K562 (cell line): ENCODE measurements at regions not wholly inside any gene's neighbourhood (a gene's known extent, or its start where the extent isn't known, plus 50 kb on each side); places are given as distances from the start of the nearest gene placed in this dataset.

Experiments
- BACH1 ChIP-seq: fragments of 200-800 bp; sonication (Bioruptor generic); IDR thresholded peaks from 2 replicates; pipeline ENCODE4 v1.6.1; 2016; ENCODE audit warnings: missing genetic modification characterization, missing compliant biosample characterization
- C11orf30 ChIP-seq: fragments of 450-650 bp; IDR thresholded peaks from 2 replicates; pipeline ENCODE4 v1.6.1; 2016; ENCODE audit warnings: low read depth, mild to moderate bottlenecking
- CTCF ChIP-seq, 3 experiments: IDR thresholded peaks in 2 of 3; conservative IDR thresholded peaks in 1 of 3; 2 replicates each; pipeline ENCODE4 v1.5.1; 2011 to 2012; ENCODE audit warnings: low read length in 3 of 3, mild to moderate bottlenecking in 3 of 3, control low read depth in 2 of 3, improper control_type of control experiment in 1 of 3, inconsistent platforms in 1 of 3, low read depth in 1 of 3, mixed read lengths in 1 of 3, moderate library complexity in 1 of 3; ENCODE audit not compliant: insufficient read depth in 2 of 3
- MGA ChIP-seq: fragments of 450-650 bp; IDR thresholded peaks from 2 replicates; pipeline ENCODE4 v1.6.1; 2016; ENCODE audit warnings: mild to moderate bottlenecking, moderate library complexity
- MYNN ChIP-seq, 2 experiments: sonication (generic); formaldehyde crosslinking in 1 of 2; IDR thresholded peaks; 2 replicates each; pipeline versions ENCODE4 v1.5.0 to v1.6.1; 2016 to 2020; ENCODE audit warnings: antibody characterized with exemption in 1 of 2, missing genetic modification reagents in 1 of 2
- OTX1 ChIP-seq: fragments of 450-650 bp; formaldehyde crosslinking; IDR thresholded peaks from 2 replicates; pipeline ENCODE4 v1.4.0; 2022; ENCODE audit warnings: mild to moderate bottlenecking
- POLR3A ChIP-seq: IDR thresholded peaks from 2 replicates; pipeline ENCODE4 v1.6.1; 2011; ENCODE audit warnings: borderline replicate concordance, mild to moderate bottlenecking, moderate library complexity; ENCODE audit not compliant: insufficient read length, insufficient read depth; ENCODE audit errors: extremely low read depth
- ZBTB7A ChIP-seq: IDR thresholded peaks from 2 replicates; pipeline ENCODE4 v1.6.1; 2011; ENCODE audit warnings: low read depth, mild to moderate bottlenecking, low read length, moderate library complexity, borderline replicate concordance; ENCODE audit not compliant: control insufficient read depth
- ZNF124 ChIP-seq: sonication (generic); formaldehyde crosslinking; IDR thresholded peaks from 2 replicates; pipeline ENCODE4 v1.8.1; 2022; ENCODE audit warnings: missing genetic modification reagents
- ZNF3 ChIP-seq: fragments of 250-450 bp; sonication (Bioruptor Pico); IDR thresholded peaks from 2 replicates; pipeline ENCODE4 v1.5.0; 2021; ENCODE audit warnings: mild to moderate bottlenecking, moderate library complexity
- ZNF408 ChIP-seq: fragments of 250-450 bp; sonication (Bioruptor Pico); IDR thresholded peaks from 2 replicates; pipeline ENCODE4 v1.4.0; 2020; ENCODE audit warnings: low read depth, mild to moderate bottlenecking, moderate library complexity
- ZNF717 ChIP-seq: fragments of 250-450 bp; sonication (Bioruptor Pico); IDR thresholded peaks from 2 replicates; pipeline ENCODE4 v1.5.0; 2021

- TF ChIP-seq MGA (no peak), MYNN (IDR thresholded peaks at IDR 0.05) (no peak), MYNN (CRISPR knock-in tag; IDR thresholded peaks at IDR 0.05) (peak; percentile 70; the same call in 1 of the 2 replicates), ZNF717 (CRISPR knock-in tag) (no peak), POLR3A (no peak), ZNF3 (CRISPR knock-in tag) (no peak), ZNF124 (peak; percentile 30; the same call in 1 of the 2 replicates), OTX1 (CRISPR knock-in tag) (0 out of 2 replicates have a peak, but pooled peaks have one; percentile 71), CTCF (IDR thresholded peaks at IDR 0.05 in 2 of 3, conservative IDR thresholded peaks at IDR 0.05 in 1 of 3; ENCODE audit: insufficient read depth in 2 of 3, low read depth in 1 of 3, low read length in 3 of 3) (no peak), C11orf30 (peak; percentile 80), ZBTB7A (0 out of 2 replicates have a peak, but pooled peaks have one; percentile 22), BACH1 (tag) (no peak), ZNF408 (CRISPR knock-in tag) (0 out of 2 replicates have a peak, but pooled peaks have one; percentile 52)
Observed at GRCh38 chr22:22032906-22033802, 50.6 kb upstream of the TOP3B start (continued).
